ENCODE measurements at regions not wholly inside any gene's neighbourhood (a gene's known extent, or its start where the extent isn't known, plus 50 kb on each side); places are given as distances from the start of the nearest gene placed in this dataset.

GRCh38 chr22:48217596-48217995 is 1455.1 kb downstream of the TBC1D22A start:
- Mint-ChIP-seq H3K36me3 (no peaks in the 10 kb centered on the region), H3K9me3 (peaks cover 0 to 5% (median 2%) of the 10 kb centered on the region in 5 donors), H3K27me3 (peaks cover 10 to 24% of the 10 kb centered on the region in 2 donors), H3K4me3 (no peak overlapping the region), H3K4me1 (no peaks in the 10 kb centered on the region), H3K27ac (no peak overlapping the region)
- H3K4me3 ChIP-seq (ENCODE audit: low read length) = no peak overlapping the region
- H3K27me3 ChIP-seq (ENCODE audit: insufficient read depth, low read length, poor library complexity, severe bottlenecking) = no peaks in the 10 kb centered on the region
- no peaks in the 10 kb centered on the region for H3K36me3 ChIP-seq (ENCODE audit: insufficient read depth, low read length)
- no peak for DNase-seq
- no peaks in the 10 kb centered on the region for H3K4me1 ChIP-seq (ENCODE audit: insufficient read depth, low read length)
- POLR2A ChIA-PET = no interaction called here
- CTCF ChIA-PET = no interaction called here
- no peak overlapping the region for H3K27ac ChIP-seq (ENCODE audit: low read depth, low read length)
- H3K9me3 ChIP-seq (ENCODE audit: low read length) = no peaks in the 10 kb centered on the region

DNA sequence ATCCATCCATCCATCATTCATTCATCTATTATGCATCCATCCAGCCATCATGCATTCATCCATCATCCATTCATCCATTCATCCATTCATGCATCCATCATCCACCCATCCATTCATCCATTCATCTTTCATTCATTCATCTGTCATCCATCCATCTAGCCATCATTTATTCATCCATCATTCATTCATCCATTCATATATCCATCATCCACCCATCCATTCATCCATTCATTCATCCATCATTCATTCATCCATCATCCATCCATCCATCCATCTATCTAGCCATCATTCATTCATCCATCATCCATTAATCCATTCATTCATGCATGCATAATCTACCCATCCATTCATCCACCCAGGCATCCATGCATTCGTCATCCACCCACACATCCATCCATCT is 1450.3 kb downstream of the TBC1D22A start:
- DNase-seq = no peak
- Mint-ChIP-seq H3K27me3 (peaks cover 11 to 36% of the 10 kb centered on the region in 2 donors), H3K36me3 (no peaks in the 10 kb centered on the region), H3K9me3 (peaks cover 0 to 2% (median 0%) of the 10 kb centered on the region in 5 donors), H3K27ac (no peak overlapping the region), H3K4me1 (no peaks in the 10 kb centered on the region), H3K4me3 (no peak overlapping the region)
- Histone ChIP-seq H3K4me1 (ENCODE audit: insufficient read depth, low read length) (no peaks in the 10 kb centered on the region), H3K27ac (ENCODE audit: low read depth, low read length) (no peak overlapping the region), H3K27me3 (ENCODE audit: insufficient read depth, low read length, poor library complexity, severe bottlenecking) (no peaks in the 10 kb centered on the region), H3K9me3 (ENCODE audit: low read length) (no peaks in the 10 kb centered on the region), H3K36me3 (ENCODE audit: insufficient read depth, low read length) (no peaks in the 10 kb centered on the region), H3K4me3 (ENCODE audit: low read length) (no peak overlapping the region)
- ChIA-PET POLR2A (no interaction called here), CTCF (no interaction called here)

DNA sequence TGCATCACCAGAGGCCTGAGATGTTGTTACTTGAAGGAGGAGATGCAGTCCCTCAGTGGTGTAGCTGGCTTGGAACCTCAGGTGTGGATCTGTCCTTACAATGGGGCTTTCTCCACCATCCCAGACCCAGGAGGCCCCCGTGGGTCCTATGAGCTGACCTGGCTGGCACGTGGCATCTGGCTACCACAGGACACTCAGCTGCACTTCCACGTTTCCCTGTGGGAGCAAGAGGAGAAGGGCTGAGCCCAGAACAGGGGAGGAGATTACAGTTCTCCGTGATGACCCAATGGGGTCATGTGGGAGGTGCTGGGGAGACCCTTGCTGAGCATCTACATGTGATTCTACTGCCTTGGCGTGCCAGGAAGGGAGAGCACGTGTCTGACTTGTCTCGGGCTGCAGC is 1448.4 kb downstream of the TBC1D22A start:
- H3K4me3 ChIP-seq (ENCODE audit: low read length) = no peak overlapping the region
- no peak for DNase-seq
- no peaks in the 10 kb centered on the region for H3K27me3 ChIP-seq (ENCODE audit: insufficient read depth, low read length, poor library complexity, severe bottlenecking)
- H3K4me1 ChIP-seq (ENCODE audit: insufficient read depth, low read length) = no peaks in the 10 kb centered on the region
- H3K9me3 Mint-ChIP-seq = peaks cover 0 to 2% (median 0%) of the 10 kb centered on the region in 5 donors
- no peak overlapping the region for H3K27ac ChIP-seq (ENCODE audit: low read depth, low read length)
- H3K27me3 Mint-ChIP-seq = peaks cover 13 to 40% of the 10 kb centered on the region in 2 donors
- no peak overlapping the region for H3K27ac Mint-ChIP-seq
- no peaks in the 10 kb centered on the region for H3K36me3 Mint-ChIP-seq
- CTCF ChIA-PET = interaction anchor here (2.0 kb wide), 1 partner anchor 10 kb away, joined by 4 read pairs; no protein-coding TSS in a partner anchor
- no peaks in the 10 kb centered on the region for H3K9me3 ChIP-seq (ENCODE audit: low read length)
- H3K4me3 Mint-ChIP-seq = no peak overlapping the region
- POLR2A ChIA-PET = no interaction called here
- H3K4me1 Mint-ChIP-seq = no peaks in the 10 kb centered on the region
- H3K36me3 ChIP-seq (ENCODE audit: insufficient read depth, low read length) = no peaks in the 10 kb centered on the region

DNA sequence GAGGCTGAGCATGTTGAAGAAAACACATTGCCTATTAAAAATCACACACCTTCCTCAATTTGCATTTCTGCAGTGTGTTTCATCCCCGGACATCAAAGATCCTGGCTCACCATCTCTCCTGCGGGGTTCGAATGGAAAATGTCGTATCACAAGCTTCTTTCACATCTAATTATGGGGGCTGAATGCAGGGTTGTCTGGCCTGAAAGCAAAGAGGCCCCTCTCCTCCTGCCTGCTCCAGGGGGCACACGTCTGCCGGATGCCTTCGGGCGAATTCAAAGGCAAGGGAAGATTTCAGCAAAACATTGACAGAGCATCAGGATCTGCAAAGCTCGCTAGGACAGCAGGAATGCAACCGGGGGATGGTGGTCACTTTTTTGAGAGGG is 1447.7 kb downstream of the TBC1D22A start:
- Mint-ChIP-seq H3K4me1 (no peaks in the 10 kb centered on the region), H3K4me3 (no peak overlapping the region), H3K36me3 (no peaks in the 10 kb centered on the region), H3K27ac (no peak overlapping the region), H3K27me3 (peaks cover 12 to 38% of the 10 kb centered on the region in 2 donors), H3K9me3 (peaks cover 0 to 2% (median 0%) of the 10 kb centered on the region in 5 donors)
- DNase-seq = no peak
- H3K36me3 ChIP-seq (ENCODE audit: insufficient read depth, low read length) = no peaks in the 10 kb centered on the region
- no peak overlapping the region for H3K4me3 ChIP-seq (ENCODE audit: low read length)
- no peaks in the 10 kb centered on the region for H3K4me1 ChIP-seq (ENCODE audit: insufficient read depth, low read length)
- H3K27me3 ChIP-seq (ENCODE audit: insufficient read depth, low read length, poor library complexity, severe bottlenecking) = no peaks in the 10 kb centered on the region
- no peak overlapping the region for H3K27ac ChIP-seq (ENCODE audit: low read depth, low read length)
- ChIA-PET CTCF (interaction anchor here (2.0 kb wide), 1 partner anchor 9 kb away, joined by 4 read pairs; no protein-coding TSS in a partner anchor), POLR2A (no interaction called here)
- no peaks in the 10 kb centered on the region for H3K9me3 ChIP-seq (ENCODE audit: low read length)

DNA sequence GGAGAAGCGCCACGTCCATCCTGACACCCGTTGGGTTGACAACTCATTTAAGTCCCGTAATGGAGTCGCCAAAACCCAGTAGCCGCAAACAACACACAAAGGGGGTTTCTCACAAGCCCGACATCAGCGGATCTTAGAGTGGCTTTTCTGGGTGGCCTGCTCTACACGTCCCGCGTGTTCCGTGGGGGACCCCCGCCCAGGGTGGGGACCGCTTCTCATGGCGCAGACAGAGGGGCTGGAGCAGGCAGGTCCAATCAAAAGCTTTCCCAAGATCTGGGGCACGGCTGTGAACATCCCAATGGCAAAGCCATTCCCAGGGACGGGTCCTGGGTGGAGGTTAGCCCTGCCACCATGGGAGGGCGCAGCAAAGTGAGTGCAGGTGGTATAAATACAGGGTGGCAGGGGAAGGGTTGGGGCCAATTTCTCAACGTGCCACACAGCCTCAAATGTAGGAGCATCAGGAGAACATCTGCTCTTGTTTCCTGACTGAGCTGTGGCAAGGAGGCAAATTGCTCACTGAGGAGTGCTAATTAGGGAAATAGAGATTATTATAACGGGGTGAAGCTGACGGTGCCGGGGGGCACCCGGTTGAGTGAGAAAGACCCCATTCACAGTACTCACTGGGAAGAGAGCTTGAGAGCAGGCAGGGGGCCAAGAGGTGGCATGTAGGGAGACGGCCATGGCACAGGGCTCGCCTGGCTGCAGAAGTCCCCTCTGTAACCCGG is 1447.2 kb downstream of the TBC1D22A start:
- no peak overlapping the region for H3K27ac ChIP-seq (ENCODE audit: low read depth, low read length)
- no peaks in the 10 kb centered on the region for H3K4me1 ChIP-seq (ENCODE audit: insufficient read depth, low read length)
- ChIA-PET CTCF (interaction anchor here (2.0 kb wide), 1 partner anchor 9 kb away, joined by 4 read pairs; no protein-coding TSS in a partner anchor), POLR2A (no interaction called here)
- H3K4me3 ChIP-seq (ENCODE audit: low read length) = no peak overlapping the region
- Mint-ChIP-seq H3K27ac (no peak overlapping the region), H3K36me3 (no peaks in the 10 kb centered on the region), H3K4me1 (no peaks in the 10 kb centered on the region), H3K27me3 (peaks cover 12 to 34% of the 10 kb centered on the region in 2 donors), H3K9me3 (peaks cover 0 to 2% (median 0%) of the 10 kb centered on the region in 5 donors), H3K4me3 (no peak overlapping the region)
- H3K27me3 ChIP-seq (ENCODE audit: insufficient read depth, low read length, poor library complexity, severe bottlenecking) = no peaks in the 10 kb centered on the region
- DNase-seq = no peak
- H3K36me3 ChIP-seq (ENCODE audit: insufficient read depth, low read length) = no peaks in the 10 kb centered on the region
- no peaks in the 10 kb centered on the region for H3K9me3 ChIP-seq (ENCODE audit: low read length)

DNA sequence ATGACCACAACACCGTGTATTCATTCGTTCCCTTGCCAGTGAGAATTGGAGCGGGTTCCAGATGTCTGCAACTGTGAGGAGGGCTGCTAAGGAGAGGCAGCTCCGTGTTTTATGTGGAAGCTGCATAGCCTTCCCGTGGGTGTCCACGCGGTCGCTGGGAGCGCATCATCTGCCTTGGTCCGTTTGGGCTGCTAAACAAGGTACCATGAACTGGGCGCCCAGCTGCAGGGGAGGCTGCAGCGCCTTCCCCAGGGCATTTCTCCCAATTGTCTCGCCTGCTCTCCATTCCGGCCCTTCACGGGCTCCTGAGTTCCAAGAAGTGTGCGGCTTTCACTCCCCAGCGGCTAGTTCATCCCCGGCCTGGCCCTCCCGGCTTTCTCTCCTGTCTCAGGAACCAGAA is 1446.4 kb downstream of the TBC1D22A start:
- Histone ChIP-seq H3K4me3 (ENCODE audit: low read length) (no peak overlapping the region), H3K9me3 (ENCODE audit: low read length) (no peaks in the 10 kb centered on the region), H3K27me3 (ENCODE audit: insufficient read depth, low read length, poor library complexity, severe bottlenecking) (no peaks in the 10 kb centered on the region), H3K4me1 (ENCODE audit: insufficient read depth, low read length) (no peaks in the 10 kb centered on the region), H3K27ac (ENCODE audit: low read depth, low read length) (no peak overlapping the region), H3K36me3 (ENCODE audit: insufficient read depth, low read length) (no peaks in the 10 kb centered on the region)
- H3K4me3 Mint-ChIP-seq = no peak overlapping the region
- peaks cover 0 to 2% (median 0%) of the 10 kb centered on the region in 5 donors for H3K9me3 Mint-ChIP-seq
- CTCF ChIA-PET = no interaction called here
- H3K4me1 Mint-ChIP-seq = no peaks in the 10 kb centered on the region
- POLR2A ChIA-PET = no interaction called here
- DNase-seq = no peak
- H3K27me3 Mint-ChIP-seq = peaks cover 8 to 26% of the 10 kb centered on the region in 2 donors
- H3K27ac Mint-ChIP-seq = no peak overlapping the region
- H3K36me3 Mint-ChIP-seq = no peaks in the 10 kb centered on the region

DNA sequence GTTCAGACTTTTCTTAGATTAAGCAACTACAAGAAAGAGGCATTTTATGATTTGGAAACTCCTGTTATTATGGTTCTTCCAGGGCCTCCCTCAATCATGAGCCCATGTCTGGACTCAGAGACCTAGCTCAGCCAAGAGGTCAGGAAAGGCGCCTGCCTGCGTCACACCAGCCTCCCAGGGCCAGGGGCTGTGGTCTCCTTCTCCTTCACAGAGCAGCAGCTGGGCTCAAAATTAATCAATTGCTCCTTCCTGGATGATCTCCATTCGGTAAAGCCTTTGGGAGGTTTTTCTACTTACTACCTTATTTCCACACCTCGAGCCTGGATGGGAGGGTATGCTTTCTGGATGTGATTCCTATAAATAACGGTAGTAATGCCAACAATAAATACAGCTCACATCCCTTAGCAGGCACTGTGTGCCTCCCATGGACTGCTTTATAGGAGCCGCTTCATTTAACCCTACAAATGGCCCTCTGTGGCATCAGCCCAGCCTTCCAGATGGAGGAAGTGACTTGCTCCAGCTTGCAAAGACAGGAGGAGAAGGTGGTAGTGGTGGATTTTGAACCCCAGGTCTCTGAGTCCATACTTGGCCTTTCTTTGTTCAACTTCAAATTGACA is 1445.6 kb downstream of the TBC1D22A start:
- no peak overlapping the region for H3K27ac ChIP-seq (ENCODE audit: low read depth, low read length)
- no peak overlapping the region for H3K4me3 Mint-ChIP-seq
- no peaks in the 10 kb centered on the region for H3K36me3 ChIP-seq (ENCODE audit: insufficient read depth, low read length)
- no peaks in the 10 kb centered on the region for H3K9me3 ChIP-seq (ENCODE audit: low read length)
- H3K36me3 Mint-ChIP-seq = no peaks in the 10 kb centered on the region
- no peaks in the 10 kb centered on the region for H3K27me3 ChIP-seq (ENCODE audit: insufficient read depth, low read length, poor library complexity, severe bottlenecking)
- no peak overlapping the region for H3K4me3 ChIP-seq (ENCODE audit: low read length)
- peaks cover 8 to 24% of the 10 kb centered on the region in 2 donors for H3K27me3 Mint-ChIP-seq
- POLR2A ChIA-PET = no interaction called here
- H3K27ac Mint-ChIP-seq = peak overlapping the region in 1 of 8 donors; percentile 32
- no peak for DNase-seq
- CTCF ChIA-PET = no interaction called here
- H3K9me3 Mint-ChIP-seq = peaks cover 0 to under 1% (median 0%) of the 10 kb centered on the region in 5 donors
- H3K4me1 Mint-ChIP-seq = no peaks in the 10 kb centered on the region
- no peaks in the 10 kb centered on the region for H3K4me1 ChIP-seq (ENCODE audit: insufficient read depth, low read length)

DNA sequence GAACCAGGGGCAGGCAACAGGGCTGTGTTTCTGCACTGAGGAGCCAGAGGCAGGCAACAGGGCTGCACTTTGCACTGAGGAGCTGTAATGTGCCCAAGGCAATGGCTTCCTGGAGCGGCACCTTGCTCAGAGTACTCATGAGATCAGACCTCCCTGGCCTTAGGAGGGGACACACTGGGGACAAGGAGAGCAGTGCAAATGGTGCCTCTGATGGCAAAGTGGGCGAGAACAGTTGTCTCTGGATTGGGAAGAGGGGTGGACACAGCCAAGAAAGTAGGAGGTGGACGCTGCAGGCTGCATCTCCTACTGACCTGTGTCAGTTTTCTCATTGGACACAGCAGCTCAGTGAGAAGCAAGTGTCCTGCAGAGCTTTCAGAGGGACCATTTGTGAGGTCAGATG is 1443.3 kb downstream of the TBC1D22A start:
- no peak overlapping the region for H3K27ac Mint-ChIP-seq
- CTCF ChIA-PET = no interaction called here
- no peaks in the 10 kb centered on the region for H3K36me3 ChIP-seq (ENCODE audit: insufficient read depth, low read length)

More for the DNA sequence above, 1443.3 kb downstream of the TBC1D22A start:
- Mint-ChIP-seq H3K9me3 (peaks cover 0 to 2% (median 0%) of the 10 kb centered on the region in 5 donors), H3K27me3 (peaks cover 9 to 27% of the 10 kb centered on the region in 2 donors), H3K36me3 (no peaks in the 10 kb centered on the region), H3K4me3 (no peak overlapping the region), H3K4me1 (no peaks in the 10 kb centered on the region)
- no peak for DNase-seq
- Histone ChIP-seq H3K27me3 (ENCODE audit: insufficient read depth, low read length, poor library complexity, severe bottlenecking) (no peaks in the 10 kb centered on the region), H3K27ac (ENCODE audit: low read depth, low read length) (no peak overlapping the region), H3K9me3 (ENCODE audit: low read length) (no peaks in the 10 kb centered on the region), H3K4me3 (ENCODE audit: low read length) (no peak overlapping the region), H3K4me1 (ENCODE audit: insufficient read depth, low read length) (no peaks in the 10 kb centered on the region)
- POLR2A ChIA-PET = no interaction called here

Measured in CD8-positive, alpha-beta memory T cell (primary cell).